Glutamatergic neuron (in vitro differentiated cells): ENCODE measurements at regions not wholly inside any gene's neighbourhood (a gene's known extent, or its start where the extent isn't known, plus 50 kb on each side); places are given as distances from the start of the nearest gene placed in this dataset.

Source experiments
- DNase-seq: peaks from one replicate; pipeline ENCODE4 v3.0.0; 2022
- H3K27ac Mint-ChIP-seq: one replicate; pipeline ENCODE4 v1.8.0; 2020; ENCODE audit warnings: mild to moderate bottlenecking, mixed read lengths, inconsistent platforms; ENCODE audit not compliant: unreplicated experiment
- H3K27me3 Mint-ChIP-seq: one replicate; pipeline ENCODE4 v1.8.0; 2020; ENCODE audit warnings: mild to moderate bottlenecking, moderate library complexity, mixed read lengths, inconsistent platforms; ENCODE audit not compliant: unreplicated experiment
- H3K36me3 Mint-ChIP-seq: one replicate; pipeline ENCODE4 v1.8.0; 2020; ENCODE audit warnings: mild to moderate bottlenecking, mixed read lengths, inconsistent platforms; ENCODE audit not compliant: unreplicated experiment
- H3K4me1 Mint-ChIP-seq: one replicate; pipeline ENCODE4 v1.8.0; 2020; ENCODE audit warnings: mild to moderate bottlenecking, low read depth, mixed read lengths, inconsistent platforms; ENCODE audit not compliant: unreplicated experiment
- H3K4me3 Mint-ChIP-seq: one replicate; pipeline ENCODE4 v1.8.0; 2020; ENCODE audit warnings: mild to moderate bottlenecking, mixed read lengths, inconsistent platforms; ENCODE audit not compliant: unreplicated experiment
- H3K9me3 Mint-ChIP-seq: one replicate; pipeline ENCODE4 v1.8.0; 2020; ENCODE audit warnings: mild to moderate bottlenecking, moderate library complexity, mixed read lengths, inconsistent platforms; ENCODE audit not compliant: unreplicated experiment
- TF ChIP-seq, protein P1 (sequence below): fragments of 200-600 bp; sonication (generic); IDR thresholded peaks from one replicate; pipeline ENCODE4 v1.5.0; 2021; ENCODE audit not compliant: partially characterized antibody, unreplicated experiment

DNA sequence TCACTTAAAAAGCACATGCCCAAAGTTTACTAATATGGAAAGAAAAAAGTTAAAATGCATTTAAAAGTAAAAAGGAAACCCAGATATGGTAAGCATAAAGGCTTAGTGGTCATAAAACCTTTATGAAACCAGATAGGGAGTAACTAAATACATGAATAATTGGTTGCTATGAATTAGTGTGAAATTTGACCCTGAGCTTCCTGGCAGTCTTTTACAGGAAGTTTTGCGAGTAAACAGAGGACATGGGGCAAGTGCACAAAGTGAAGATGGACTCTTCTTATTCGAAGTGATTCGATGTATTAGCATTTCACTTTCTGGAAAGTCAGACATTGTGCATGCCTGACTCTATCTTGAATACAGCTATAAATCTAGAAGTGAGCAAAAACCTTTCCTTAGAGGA is 90.9 kb upstream of the MLIP start:
- DNase-seq: no peak
- Mint-ChIP-seq H3K27me3 (no peaks in the 10 kb centered on the region), H3K27ac (no peak overlapping the region), H3K4me1 (no peaks in the 10 kb centered on the region), H3K4me3 (no peak overlapping the region), H3K9me3 (no peaks in the 10 kb centered on the region), H3K36me3 (no peaks in the 10 kb centered on the region)
- TF ChIP-seq, protein P1, sequence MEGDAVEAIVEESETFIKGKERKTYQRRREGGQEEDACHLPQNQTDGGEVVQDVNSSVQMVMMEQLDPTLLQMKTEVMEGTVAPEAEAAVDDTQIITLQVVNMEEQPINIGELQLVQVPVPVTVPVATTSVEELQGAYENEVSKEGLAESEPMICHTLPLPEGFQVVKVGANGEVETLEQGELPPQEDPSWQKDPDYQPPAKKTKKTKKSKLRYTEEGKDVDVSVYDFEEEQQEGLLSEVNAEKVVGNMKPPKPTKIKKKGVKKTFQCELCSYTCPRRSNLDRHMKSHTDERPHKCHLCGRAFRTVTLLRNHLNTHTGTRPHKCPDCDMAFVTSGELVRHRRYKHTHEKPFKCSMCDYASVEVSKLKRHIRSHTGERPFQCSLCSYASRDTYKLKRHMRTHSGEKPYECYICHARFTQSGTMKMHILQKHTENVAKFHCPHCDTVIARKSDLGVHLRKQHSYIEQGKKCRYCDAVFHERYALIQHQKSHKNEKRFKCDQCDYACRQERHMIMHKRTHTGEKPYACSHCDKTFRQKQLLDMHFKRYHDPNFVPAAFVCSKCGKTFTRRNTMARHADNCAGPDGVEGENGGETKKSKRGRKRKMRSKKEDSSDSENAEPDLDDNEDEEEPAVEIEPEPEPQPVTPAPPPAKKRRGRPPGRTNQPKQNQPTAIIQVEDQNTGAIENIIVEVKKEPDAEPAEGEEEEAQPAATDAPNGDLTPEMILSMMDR: no peak

DNA sequence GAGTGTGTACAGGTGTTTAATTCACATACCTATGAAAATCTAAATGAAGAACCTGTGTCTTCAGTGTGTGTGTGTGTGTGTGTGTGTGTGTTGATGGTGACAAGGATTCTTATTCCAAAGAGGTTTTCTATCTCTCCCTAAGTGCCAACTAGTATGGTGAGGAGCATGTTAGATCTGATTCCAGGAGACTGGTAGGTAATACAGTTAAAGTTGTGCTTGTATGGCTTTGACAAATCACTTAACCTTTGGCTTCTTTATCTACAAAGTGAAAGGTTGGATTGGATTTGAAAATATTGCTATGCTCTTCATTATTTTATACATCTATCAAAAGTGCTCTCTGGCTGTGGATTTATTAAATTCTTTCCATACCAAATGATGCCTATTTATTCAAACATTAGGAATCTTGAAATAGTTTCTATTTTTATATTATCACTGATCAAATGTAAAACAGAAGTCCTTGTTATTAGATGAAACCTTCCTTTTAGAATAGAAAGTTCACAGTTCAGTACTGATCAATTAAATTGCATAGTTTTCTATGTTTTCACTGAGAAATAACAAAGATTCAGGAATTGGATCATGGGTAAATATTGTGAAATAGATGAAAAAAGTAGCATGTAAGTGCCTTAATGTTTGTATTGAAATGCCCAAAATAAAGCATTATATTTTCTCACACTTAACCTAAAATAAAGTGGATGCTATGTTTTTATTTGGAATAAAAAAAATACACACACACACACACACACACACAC is 84.4 kb upstream of the MLIP start:
- no peak overlapping the region for H3K27ac Mint-ChIP-seq
- H3K36me3 Mint-ChIP-seq: no peaks in the 10 kb centered on the region
- H3K4me1 Mint-ChIP-seq: no peaks in the 10 kb centered on the region
- no peak for DNase-seq
- no peak overlapping the region for H3K4me3 Mint-ChIP-seq
- H3K27me3 Mint-ChIP-seq: no peaks in the 10 kb centered on the region
- H3K9me3 Mint-ChIP-seq: no peaks in the 10 kb centered on the region
- TF ChIP-seq, protein P1: no peak

DNA sequence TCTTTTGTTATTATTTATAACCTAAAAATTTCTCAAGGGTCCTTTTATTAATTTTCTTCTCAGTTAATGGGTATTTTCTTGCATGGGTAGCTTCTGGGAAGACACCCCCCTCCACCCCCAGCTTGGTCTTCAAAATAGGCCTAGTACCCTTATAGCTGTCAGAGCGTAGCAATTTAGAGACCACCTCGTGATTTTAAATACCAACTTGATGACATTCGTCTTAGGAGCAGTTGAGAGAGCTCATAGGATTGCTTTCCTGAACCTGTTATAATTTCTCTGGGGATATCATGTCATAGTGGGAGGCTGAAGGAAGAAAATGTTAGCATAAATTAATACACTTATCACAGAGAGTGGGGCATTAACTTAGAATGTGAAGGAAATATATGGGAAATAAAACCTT is 83.1 kb upstream of the MLIP start:
- no peaks in the 10 kb centered on the region for H3K9me3 Mint-ChIP-seq
- no peaks in the 10 kb centered on the region for H3K4me1 Mint-ChIP-seq
- TF ChIP-seq, protein P1: no peak

DNA sequence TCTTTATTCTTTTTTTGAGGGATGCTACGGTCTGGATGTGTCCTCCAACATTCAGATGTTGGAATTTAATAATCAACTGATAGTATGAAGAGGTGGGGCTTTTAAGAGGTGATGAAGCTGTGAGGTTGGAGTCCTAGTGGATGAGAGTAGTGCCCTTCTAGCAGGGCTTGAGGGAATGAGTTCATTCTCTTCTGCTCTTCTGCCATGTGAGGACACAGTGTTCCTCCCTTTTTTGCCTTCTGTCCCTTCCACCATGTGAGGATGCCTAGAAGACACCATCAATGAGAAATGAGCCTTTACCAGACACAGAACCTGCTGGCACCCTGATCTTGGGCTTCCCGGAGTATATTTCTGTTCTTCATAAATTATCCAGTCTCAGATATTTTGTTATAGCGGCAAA is 82.1 kb upstream of the MLIP start:
- TF ChIP-seq, protein P1: no peak
- no peaks in the 10 kb centered on the region for H3K27me3 Mint-ChIP-seq
- no peaks in the 10 kb centered on the region for H3K36me3 Mint-ChIP-seq
- no peak overlapping the region for H3K27ac Mint-ChIP-seq
- H3K4me3 Mint-ChIP-seq: no peak overlapping the region
- H3K4me1 Mint-ChIP-seq: no peaks in the 10 kb centered on the region
- no peaks in the 10 kb centered on the region for H3K9me3 Mint-ChIP-seq
- DNase-seq: no peak

More for the DNA sequence above, 83.1 kb upstream of the MLIP start:
- DNase-seq: no peak
- H3K27ac Mint-ChIP-seq: no peak overlapping the region
- H3K36me3 Mint-ChIP-seq: no peaks in the 10 kb centered on the region
- no peaks in the 10 kb centered on the region for H3K27me3 Mint-ChIP-seq
- H3K4me3 Mint-ChIP-seq: no peak overlapping the region

DNA sequence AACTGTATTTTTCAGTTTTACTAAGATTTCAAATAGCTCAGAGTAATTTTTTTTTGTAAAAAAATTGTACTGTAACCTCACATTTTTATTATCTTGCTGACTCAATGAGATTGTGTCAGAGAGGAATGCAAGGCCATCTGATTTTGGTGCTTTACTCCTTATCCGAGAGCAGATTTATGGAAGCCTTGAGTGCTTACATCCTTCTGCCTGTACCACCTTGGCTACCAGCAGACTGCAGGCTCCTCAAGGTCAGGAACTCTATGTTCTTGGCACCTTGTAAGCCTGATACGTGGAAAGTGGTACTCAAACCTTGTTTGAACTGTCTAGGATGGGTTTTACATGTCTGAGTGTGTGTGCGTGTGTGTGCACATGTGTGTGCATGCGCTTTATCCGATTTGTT is 80.1 kb upstream of the MLIP start:
- Mint-ChIP-seq H3K27ac (no peak overlapping the region), H3K9me3 (no peaks in the 10 kb centered on the region), H3K4me1 (no peaks in the 10 kb centered on the region), H3K4me3 (no peak overlapping the region), H3K27me3 (no peaks in the 10 kb centered on the region), H3K36me3 (no peaks in the 10 kb centered on the region)
- TF ChIP-seq, protein P1: no peak
- no peak for DNase-seq
